GM18526 (cell line): ENCODE measurements at regions not wholly inside any gene's neighbourhood (a gene's known extent, or its start where the extent isn't known, plus 50 kb on each side); places are given as distances from the start of the nearest gene placed in this dataset.

Source experiments
- POLR2A ChIP-seq: IDR thresholded peaks from 3 replicates; pipeline ENCODE4 v1.6.1; 2011; ENCODE audit not compliant: insufficient read length; ENCODE audit errors: extremely low read depth

- TF ChIP-seq POLR2A: no peak
Observed at GRCh38 chr1:198809247-198809646, 170.4 kb downstream of the PTPRC start.

- TF ChIP-seq POLR2A: no peak
Observed at GRCh38 chr1:198811449-198811848, 172.6 kb downstream of the PTPRC start.

- TF ChIP-seq POLR2A: no peak
Observed at GRCh38 chr1:198823626-198824025, 184.8 kb downstream of the PTPRC start.

- no peak for TF ChIP-seq POLR2A
Observed at GRCh38 chr1:198825254-198825653, 186.4 kb downstream of the PTPRC start.

GRCh38 chr1:198829356-198829755 is 190.5 kb downstream of the PTPRC start:
- TF ChIP-seq POLR2A: no peak

- TF ChIP-seq POLR2A: no peak
Observed at GRCh38 chr1:198829944-198830343, 191.1 kb downstream of the PTPRC start.

GRCh38 chr1:198830412-198830811 is 191.6 kb downstream of the PTPRC start:
- TF ChIP-seq POLR2A: no peak

- no peak for TF ChIP-seq POLR2A
Observed at GRCh38 chr1:198833706-198834503, 195.1 kb downstream of the PTPRC start.

- no peak for TF ChIP-seq POLR2A
Observed at GRCh38 chr1:198837278-198838021, 198.6 kb downstream of the PTPRC start.

GRCh38 chr1:198838022-198838342 is 199.1 kb downstream of the PTPRC start:
- no peak for TF ChIP-seq POLR2A

- TF ChIP-seq POLR2A: no peak
Observed at GRCh38 chr1:198841477-198841876, 202.6 kb downstream of the PTPRC start.

GRCh38 chr1:198842686-198843085 is 203.8 kb downstream of the PTPRC start:
- no peak for TF ChIP-seq POLR2A

- TF ChIP-seq POLR2A: no peak
Observed at GRCh38 chr1:198845271-198845670, 206.4 kb downstream of the PTPRC start.

GRCh38 chr1:198845851-198846250 is 207.0 kb downstream of the PTPRC start:
- no peak for TF ChIP-seq POLR2A

GRCh38 chr1:198846556-198846955 is 207.7 kb downstream of the PTPRC start:
- TF ChIP-seq POLR2A: no peak

GRCh38 chr1:198848206-198848605 is 209.4 kb downstream of the PTPRC start:
- no peak for TF ChIP-seq POLR2A

- TF ChIP-seq POLR2A: no peak
Observed at GRCh38 chr1:198848649-198849048, 209.8 kb downstream of the PTPRC start.

- no peak for TF ChIP-seq POLR2A
Observed at GRCh38 chr1:198849093-198849492, 210.3 kb downstream of the PTPRC start.
